GM19468 (cell line): ENCODE measurements at regions not wholly inside any gene's neighbourhood (a gene's known extent, or its start where the extent isn't known, plus 50 kb on each side); places are given as distances from the start of the nearest gene placed in this dataset.

Experiments
- ATAC-seq: cut with Tn5 transposase; IDR thresholded peaks from one replicate; pipeline ENCODE4 v1.9.1; 2021; ENCODE audit warnings: mild to moderate bottlenecking, moderate library complexity, moderate number of reproducible peaks; ENCODE audit not compliant: unreplicated experiment; ENCODE audit errors: extremely low read depth

DNA sequence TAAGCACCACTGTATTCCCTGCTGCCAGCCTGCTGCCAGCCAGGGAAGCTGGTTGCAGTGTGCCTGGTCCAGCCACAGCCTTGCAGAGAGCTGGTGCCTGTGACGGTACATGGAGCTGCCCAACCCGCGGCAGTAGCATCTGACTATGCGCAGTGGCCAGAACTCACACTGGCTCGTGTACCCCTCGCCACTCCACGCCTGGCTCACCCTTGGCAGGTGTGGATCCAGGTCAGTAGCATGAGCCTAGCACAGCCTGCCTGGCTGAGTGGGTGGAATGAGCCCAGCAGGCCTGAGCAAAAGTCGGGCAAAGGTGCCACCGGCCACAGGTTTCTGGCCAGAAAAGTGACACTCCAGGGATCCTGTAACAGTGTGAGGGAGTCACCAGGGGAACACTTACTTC is 361.7 kb upstream of the MAP3K7 start:
- ATAC-seq, result no peak

DNA sequence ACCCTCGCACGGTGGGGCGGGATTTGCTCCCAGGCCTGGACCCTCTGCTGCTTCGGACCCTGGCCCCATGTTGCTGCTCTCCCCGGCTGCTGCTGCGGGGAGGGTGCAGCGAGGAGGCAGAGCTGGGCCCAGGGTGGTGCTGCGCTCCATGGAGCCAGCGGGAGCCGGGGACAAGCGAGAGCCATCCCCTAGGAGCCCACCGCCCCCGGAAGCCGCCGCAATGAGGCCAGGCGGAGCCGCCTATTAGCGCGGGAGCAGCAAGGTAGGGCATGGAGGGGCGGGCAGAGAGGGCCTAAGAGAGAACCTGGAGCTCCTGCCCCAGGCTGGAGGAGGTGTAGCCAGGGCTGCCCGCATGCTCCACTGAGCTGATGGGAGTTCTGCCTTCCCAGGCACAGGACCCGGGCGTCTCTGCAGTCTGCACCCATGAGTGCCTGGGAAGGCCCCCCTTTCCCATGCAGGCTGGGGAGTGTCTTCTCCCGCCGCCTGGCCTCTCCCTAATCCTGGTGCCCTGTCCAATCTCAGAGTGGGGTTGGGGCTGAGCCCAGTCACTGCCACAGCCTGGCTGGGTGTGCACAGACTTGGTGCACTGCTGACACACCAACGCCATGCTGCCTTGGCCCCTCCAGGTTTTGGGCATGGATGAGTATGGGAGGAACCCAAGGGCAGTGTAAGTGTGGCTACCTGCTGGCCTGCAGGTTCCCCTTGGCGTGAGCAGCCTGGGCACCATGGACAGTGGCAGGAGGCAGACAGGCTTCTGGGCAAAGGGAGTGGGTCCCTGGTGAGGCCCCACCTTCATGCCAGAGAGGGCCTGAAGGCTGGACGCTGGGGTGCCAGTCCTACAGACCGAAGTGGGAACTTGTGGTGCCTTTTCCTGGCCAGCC is 360.6 kb upstream of the MAP3K7 start:
- ATAC-seq, result no peak

DNA sequence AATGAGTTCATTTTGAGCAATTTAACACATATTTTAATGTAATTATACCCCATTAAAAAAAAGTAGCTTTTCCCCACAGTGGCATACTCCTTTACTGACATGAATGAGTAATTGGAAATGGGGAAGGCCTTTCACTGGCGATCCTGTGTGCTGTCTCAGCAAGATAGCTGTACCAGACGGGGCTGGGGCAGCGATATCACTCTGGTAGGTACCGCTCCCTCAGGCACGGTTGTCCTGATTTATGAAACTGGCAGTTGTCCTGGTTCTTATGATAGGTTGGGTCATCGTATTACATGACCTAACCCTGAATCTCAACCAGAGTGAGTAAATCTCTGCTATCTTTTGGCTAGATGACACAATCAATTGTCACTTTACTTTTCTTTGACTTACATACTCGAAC is 355.0 kb upstream of the MAP3K7 start:
- no peak for ATAC-seq

DNA sequence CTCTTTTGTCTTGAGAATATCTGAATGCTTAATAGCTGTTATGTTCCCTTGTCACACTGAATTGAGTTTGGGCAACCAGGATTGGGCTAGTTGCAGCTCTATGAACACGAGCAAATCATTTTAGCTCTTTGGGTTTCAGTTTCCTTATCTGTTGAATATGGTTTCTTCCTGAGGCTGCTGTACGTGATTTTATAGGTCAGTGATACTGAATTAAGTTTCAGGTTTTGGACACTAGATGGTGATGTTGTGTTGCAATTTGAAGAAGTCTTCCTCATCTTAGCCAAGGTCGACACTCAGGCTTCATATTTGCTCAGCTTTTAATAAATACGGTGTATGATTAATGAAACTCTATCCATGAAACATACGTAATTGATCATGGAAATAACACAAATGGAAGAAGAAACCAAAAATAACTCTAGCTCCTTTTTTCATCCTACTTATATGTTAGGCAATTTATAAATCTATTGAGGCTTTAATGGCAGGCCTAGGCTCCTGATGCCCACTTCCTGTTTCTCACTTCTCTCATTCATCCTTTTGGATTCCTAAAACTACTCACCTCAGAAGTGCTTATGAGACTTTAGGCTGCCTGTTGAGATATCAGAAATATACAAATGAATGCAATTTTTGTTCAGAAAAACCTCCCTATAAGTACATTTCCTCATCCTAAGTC is 354.1 kb upstream of the MAP3K7 start:
- peak; percentile 91 for ATAC-seq

DNA sequence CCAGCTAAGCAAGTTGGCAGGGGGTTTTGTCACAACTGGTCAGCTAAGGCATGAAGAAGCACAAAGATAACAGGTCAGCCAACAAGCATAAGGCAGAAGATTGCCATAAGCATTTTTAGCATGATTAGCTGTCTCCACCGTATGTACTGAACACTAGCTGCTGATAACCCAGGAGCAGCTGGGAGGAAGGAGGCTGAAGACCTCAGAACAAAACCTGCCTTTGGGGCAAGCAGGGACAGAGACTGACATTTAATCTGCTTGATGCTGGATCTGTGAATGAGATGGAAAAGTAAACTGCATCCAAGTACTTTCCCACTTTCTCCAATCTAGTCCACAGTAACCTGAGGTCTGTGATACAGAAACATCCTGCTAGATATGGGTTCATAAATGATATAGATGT is 353.0 kb upstream of the MAP3K7 start:
- no peak for ATAC-seq

DNA sequence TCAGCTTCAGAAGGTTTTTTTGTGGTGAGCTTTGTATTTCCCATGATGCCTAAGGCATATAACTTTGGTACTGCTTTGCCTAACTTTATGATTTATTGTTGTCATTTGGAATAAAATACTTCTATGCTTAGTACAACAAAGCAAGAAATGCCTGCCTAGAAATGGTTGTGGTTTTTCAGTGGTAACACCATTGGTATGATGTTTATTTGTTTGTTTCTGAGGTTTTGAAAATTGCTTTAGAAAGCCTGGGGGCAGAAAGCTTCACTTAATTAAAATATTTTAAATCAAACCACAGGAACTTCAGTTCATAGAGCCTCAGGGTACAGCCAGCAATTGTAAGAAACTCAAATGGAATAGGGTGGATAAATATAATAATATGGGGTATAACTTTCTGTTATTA is 351.2 kb upstream of the MAP3K7 start:
- no peak for ATAC-seq

DNA sequence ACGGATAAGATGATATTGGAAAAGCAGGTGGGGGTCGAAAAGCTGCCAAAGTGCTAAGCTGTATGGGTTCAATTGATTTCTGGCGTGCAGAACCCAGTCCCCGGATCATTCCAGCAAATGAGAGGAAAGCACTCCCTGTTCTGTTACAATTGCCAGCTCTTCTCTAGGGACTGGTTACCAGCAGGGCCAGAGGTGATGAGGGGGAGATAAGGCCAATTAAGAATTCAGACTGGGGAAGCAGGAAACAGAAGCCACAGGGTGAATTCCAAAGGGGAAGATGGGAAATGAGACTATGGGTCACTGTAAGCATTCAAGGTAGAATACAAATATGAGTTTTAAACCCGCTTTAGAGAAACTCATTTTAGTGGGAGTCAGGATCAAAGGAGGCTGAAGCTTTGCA is 349.4 kb upstream of the MAP3K7 start:
- no peak for ATAC-seq

DNA sequence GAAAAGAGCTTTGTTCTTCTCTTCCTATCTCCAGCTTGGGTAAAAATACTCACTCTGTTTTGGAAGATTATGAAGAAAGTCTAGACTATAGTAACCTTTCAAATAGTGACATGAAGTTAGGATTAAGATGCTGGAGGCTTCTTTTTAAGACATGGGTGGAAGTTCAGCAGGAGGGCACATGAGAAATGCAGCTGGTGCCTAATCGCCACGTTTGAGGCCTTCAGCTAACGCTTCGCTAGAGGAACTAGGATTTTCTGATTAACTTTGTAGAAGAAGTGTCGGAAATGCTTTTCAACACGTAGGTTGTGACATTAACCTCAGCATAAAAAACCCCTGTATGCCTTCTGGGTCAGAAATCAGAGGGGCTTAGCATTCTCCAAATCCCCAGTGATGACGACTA is 348.1 kb upstream of the MAP3K7 start:
- ATAC-seq, result no peak

DNA sequence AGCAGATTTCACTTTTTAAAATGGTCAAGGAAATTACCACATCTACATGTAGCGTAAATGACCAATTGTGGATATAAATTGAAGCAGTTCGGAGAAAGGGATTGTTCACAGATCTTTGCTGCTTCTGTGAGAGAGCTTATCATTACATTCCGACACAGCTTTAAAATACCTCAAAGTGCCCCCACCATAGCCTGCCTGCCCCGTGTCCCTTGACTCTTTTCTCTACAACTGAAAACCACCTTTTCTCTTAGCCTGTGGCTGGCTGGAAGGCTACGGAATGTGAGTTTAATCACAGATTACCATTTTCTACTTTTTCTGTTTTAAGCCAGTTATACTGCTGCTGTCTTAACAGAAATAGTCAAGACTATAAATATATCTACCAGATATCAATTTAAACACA is 347.2 kb upstream of the MAP3K7 start:
- ATAC-seq, result no peak

DNA sequence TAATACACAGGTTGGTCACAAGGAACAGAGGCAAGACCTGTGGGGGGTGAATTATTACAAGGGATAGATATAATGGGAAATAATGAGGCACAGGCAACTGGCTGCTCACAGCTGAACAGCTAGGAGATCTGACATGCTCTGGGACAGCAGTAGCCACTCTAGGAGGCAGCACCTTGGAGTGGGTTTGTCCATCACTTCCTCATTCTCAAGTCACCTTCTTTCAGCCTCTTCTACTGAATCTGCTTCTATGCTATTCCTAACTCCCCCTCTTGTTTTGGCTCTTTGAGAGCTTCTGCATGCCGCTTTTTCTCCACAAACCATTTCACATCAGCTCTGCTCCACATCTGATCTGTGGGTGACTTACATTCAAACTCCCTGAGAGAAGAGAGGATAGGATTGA is 345.5 kb upstream of the MAP3K7 start:
- ATAC-seq, result no peak

DNA sequence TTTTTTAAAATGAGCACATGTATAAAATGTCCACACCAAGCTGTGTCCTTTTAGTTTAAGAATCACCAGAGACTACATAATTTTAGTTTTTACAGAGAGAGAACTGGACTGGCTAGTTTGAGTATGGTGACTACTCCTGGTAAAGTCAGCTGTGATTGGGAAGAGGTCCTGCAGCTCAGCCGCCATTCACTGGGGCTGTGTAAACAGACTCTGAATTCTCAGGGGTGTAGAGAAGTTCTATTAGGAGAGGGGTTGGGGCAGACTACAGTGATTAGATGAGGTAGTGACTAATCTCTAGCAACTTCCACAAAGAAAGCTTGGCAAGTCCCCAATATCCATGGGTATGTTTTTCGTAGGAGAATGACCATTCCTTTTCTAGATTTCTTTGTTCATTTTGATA is 341.2 kb upstream of the MAP3K7 start:
- no peak for ATAC-seq

DNA sequence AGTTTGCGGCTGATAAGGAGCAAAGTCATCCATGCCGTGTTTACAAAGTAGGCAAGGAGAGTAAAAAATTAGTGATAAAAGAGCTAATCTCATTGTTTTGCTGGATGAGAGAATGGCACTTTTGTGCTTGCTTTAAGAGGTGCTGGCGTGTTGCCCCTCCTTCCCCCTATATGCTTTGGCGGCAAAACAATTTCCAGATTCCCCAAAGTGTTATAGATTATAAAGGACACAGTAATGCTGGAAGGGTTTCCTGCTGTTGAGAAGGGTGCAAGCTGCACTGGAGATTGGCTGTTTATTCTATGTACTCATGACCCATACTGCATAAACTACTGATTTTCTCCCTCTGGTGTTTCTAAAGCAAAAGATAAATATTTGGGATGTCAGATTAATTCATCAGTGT is 338.9 kb upstream of the MAP3K7 start:
- ATAC-seq, result no peak

DNA sequence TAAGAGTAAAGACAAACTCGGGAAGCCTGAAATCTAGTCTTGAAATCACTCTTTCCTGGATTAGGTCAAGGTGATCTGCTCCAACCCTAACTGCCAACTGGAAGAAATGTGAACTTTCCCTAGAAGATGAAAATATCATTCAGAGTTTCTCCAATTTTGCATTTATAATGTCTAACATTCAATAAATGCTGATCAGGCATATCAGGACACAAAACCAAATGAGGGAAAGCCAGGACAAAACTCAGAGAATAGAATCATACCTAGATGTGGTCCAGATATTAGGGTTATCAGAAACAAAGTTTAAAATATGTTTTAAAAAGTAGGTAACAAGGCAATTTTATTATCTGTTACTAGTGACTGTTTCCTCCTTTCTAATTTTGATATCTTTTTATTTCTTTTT is 335.5 kb upstream of the MAP3K7 start:
- ATAC-seq, result no peak

DNA sequence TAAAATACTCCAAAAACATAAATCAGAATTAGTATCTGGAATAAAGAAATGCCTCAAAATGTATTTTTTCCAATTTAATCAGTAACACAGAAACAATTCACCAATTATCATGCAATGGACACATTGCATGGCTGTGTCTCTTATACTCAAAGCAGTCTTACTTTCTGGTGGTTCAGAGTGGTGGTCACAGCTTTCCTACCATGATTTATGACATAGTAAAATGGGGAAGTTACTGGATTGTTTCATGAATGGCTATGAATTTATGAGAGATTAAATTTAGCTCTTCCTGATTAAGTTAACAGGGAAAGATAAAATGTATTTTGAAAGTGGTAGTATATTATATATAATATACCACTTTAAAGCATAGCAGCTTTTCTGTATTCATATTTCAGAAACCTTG is 331.5 kb upstream of the MAP3K7 start:
- ATAC-seq, result no peak

DNA sequence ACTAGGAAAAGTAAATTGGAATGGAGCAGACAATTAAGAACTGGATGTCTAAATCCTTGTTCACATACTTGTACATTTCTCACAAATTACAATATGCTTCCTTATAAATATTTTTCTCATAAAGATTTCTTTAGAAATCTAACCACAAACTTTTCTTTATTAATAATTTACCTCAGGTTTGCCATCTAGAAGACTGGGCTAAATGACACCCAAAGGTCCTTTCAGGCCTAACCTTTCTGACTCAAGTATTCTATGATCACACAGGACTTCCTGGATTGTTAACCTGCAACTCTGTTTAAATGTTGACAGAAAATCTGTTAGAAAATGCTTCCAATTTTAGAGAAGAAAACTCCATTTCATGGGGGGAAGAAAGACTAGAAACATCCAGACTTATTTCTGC is 330.5 kb upstream of the MAP3K7 start:
- ATAC-seq, result no peak

DNA sequence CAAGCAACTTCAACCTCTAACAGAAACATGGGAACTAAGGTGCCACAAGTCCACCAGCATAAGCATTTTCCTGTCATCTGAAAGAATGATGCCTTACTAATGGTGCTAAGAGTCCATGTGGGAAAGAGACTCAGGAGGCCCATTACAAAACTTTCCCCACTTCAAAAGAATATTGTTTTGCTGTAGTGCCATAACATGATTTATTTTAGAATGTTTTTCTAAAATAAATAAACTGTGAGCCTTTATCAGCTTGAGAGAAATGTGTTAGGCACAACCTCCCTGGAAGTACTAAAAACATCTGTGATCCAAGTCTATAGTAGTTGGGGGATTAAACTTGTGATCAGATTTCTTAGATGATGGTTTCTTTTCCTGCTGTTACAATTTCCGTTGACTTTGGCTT is 330.1 kb upstream of the MAP3K7 start:
- no peak for ATAC-seq

DNA sequence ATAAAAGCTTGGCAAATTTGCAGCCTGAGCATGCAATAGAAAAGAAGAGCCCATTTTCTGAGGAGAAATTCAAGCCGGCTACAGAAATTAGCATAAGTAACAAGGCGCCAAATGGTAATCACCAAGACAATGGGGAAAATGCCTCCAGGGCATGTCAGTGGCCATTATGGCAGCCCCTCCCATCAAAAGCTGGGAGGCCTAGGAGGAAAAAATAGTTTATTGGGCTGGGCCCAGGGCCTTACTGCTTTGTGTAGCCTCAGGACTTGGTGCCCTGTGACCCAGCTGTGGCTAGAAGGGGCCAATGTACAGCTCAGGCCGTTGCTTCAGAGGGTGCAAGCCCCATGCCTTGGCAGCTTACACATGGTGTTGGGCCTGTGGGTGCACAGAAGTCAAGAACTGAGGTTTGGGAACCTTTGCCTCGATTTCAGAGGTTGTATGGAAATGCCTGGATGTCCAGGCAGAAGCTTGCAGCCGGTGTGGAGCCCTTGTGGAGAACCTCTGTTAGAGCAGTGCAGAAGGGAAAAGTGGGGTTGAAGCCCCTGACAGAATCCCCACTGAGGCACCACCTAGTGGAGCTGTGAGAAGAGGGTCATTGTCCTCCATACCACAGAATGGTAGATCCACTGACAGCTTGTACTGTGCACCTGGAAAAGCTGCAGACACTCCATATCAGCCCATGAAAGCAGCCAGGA is 328.5 kb upstream of the MAP3K7 start:
- ATAC-seq, result no peak

DNA sequence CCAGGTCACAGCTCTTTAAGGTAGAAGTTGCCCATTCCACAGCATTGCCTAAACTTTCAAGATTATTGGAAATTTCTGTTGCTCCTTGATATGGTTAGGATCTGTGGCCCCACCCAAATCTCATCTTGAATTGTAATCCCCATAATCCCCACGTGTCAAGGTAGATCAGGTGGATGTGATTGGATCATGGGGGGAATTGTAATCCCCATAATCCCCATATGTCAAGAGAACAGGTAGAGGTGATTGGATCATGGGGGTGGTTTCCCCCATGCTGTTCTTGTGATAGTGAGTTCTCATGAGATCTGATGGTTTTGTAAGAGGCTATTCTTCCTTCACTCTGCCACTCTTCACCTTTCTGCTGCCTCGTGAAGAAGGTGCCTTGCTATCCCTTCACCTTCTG is 327.4 kb upstream of the MAP3K7 start:
- no peak for ATAC-seq

DNA sequence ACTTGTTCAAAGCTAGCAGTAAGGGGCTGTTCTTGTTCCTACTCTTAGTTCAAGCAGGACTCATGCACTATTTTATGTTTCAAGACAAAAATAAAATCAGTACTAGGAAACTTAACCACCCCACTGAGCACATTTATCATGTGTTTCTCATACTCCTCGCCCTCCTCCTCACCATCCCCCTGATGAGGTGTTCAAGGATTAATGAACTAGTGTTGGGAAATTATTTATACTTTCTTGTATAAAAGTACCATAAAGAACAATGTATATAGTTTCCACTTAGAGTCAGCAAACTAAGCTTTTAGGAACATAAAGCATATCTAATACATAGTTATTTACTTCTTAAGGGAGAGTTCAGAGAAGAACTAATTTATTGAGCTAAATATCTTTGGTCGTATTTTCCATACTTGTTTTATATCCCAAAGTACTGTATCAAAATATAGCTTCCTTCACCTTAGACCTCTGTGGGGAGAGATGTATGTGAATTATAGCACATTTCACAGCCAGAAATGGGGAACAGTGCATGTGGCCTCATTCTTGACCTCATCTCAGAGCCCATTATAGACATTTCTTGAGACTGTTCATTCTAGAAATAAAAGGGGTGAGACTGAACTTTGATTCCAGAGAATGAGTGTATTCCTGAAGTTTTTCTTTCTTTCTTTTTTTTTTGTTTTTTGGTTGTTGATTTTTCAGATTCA is 326.5 kb upstream of the MAP3K7 start:
- ATAC-seq, result no peak

DNA sequence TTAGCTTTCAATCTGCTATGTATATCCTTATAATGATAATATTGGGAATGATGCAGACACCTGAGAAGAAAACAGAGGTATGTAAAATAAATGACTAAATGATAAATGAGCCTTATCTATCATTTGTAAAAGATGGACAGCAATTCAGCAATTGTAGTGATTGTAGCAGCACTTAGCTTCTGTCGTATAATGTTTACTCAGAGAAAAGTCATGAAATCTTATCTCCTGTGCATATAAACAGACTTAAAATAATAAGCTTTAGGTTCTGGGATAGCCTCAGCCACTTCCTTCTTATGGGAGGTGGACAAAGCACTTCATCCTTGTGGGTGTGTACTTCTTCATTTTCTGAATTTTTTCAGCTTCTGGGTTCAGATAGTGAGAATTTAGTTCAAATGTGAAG is 324.8 kb upstream of the MAP3K7 start:
- ATAC-seq, result no peak

DNA sequence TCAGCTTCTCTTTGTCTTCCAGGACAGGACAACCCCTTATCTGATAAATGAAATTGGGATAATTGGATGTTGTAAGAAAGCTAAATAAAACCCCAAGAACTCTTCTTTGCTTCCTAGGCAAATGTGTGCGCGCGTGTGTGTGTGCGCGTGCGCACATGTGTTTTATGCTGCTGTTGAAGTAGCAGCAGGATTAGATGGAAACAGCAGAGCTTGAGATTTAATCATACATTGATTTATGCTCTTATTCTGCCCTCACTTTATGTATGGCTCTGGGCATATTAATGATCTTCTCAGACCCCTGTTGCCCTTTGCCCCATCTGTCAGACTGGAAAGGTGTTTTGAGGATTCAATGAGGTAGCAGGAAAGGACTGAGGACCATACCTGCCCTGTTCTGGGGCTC is 324.0 kb upstream of the MAP3K7 start:
- ATAC-seq, result no peak
